ENCODE measurements at regions not wholly inside any gene's neighbourhood (a gene's known extent, or its start where the extent isn't known, plus 50 kb on each side); places are given as distances from the start of the nearest gene placed in this dataset.

- Histone ChIP-seq H3K27me3 (no peaks in the 10 kb centered on the region), H3K4me3 (no peak overlapping the region), H3K4me1 (no peaks in the 10 kb centered on the region), H3K9me3 (no peaks in the 10 kb centered on the region), H3K36me3 (no peaks in the 10 kb centered on the region), H3K27ac (no peak overlapping the region)
- intact Hi-C loops (cut with DNase I; ENCODE audit: low total_unique reads): no loop called here
- DNase-seq: no peak
- TF ChIP-seq CTCF (IDR thresholded peaks at IDR 0.05) (no peak), POLR2A (IDR thresholded peaks at IDR 0.05) (no peak)
Measured at GRCh38 chrX:8346060-8346459, 118.6 kb upstream of the VCX3B start.

DNA sequence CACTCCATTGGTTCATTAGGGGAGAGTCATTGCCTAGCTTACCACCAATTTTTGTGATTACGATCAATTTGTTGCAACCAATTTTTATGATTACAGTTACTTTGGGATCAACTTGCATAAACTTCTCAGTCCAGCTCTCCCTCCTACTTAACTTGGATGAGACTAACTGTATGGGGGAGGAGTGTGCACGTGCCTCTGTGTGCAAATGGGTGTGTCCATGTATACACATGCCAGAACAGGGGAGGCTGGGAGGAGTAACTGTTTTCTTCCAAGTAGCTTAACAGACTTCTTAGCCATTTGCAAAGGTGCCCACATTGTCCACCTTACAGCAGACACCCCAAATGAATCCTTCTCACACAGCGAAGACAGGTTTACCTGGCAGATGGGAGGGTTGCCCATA, 117.7 kb upstream of the VCX3B start:
- Histone ChIP-seq H3K4me3 (no peak overlapping the region), H3K36me3 (no peaks in the 10 kb centered on the region), H3K9me3 (no peaks in the 10 kb centered on the region), H3K27ac (no peak overlapping the region), H3K4me1 (no peaks in the 10 kb centered on the region), H3K27me3 (no peaks in the 10 kb centered on the region)
- TF ChIP-seq POLR2A (IDR thresholded peaks at IDR 0.05) (no peak), CTCF (IDR thresholded peaks at IDR 0.05) (no peak)
- intact Hi-C loops (cut with DNase I; ENCODE audit: low total_unique reads): no loop called here
- no peak for DNase-seq

DNA sequence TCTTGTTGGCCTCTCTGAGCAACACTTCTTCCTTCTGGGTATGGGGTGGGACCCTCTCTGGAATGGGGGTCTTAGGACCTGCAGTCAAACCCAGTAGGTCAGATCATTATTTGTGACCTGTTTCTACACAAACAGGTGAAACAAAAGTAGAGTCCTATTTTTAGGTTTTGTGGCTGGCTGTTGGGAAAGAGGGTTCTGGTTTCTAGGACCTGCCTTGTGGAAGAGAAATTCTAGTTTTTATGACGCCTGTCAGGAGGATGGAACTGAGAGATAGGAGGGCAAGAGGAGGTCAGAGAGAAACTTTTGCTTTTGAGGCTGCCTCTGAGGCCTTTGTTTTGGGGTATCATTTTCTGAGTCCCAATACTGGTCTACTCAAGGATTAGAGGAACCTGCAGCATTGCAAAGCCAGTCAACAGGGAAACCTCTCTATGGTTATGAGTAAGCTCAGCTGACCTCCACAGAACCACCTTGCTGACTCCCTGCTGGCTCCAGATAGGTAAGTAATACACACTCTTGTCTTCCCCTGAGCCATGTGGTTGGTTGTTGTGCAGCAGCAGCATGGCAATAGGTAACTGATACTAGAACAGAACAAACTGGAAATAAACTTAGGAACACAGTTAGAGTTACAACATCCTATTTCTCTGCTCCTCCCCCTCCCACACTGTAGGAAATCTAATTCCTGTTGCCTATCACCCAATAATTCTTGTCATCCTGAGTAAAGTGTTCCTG, 114.7 kb upstream of the VCX3B start:
- Histone ChIP-seq H3K4me1 (no peaks in the 10 kb centered on the region), H3K27ac (no peak overlapping the region), H3K27me3 (no peaks in the 10 kb centered on the region), H3K36me3 (no peaks in the 10 kb centered on the region), H3K9me3 (no peaks in the 10 kb centered on the region), H3K4me3 (no peak overlapping the region)
- no peak for TF ChIP-seq POLR2A (IDR thresholded peaks at IDR 0.05)
- TF ChIP-seq CTCF (IDR thresholded peaks at IDR 0.05): no peak
- no peak for DNase-seq
- intact Hi-C loops (cut with DNase I; ENCODE audit: low total_unique reads): no loop called here

- TF ChIP-seq CTCF (IDR thresholded peaks at IDR 0.05) (no peak), POLR2A (IDR thresholded peaks at IDR 0.05) (no peak)
- intact Hi-C loops (cut with DNase I; ENCODE audit: low total_unique reads): no loop called here
- DNase-seq: no peak
Measured at GRCh38 chrX:8358302-8358701, 106.3 kb upstream of the VCX3B start.

DNA sequence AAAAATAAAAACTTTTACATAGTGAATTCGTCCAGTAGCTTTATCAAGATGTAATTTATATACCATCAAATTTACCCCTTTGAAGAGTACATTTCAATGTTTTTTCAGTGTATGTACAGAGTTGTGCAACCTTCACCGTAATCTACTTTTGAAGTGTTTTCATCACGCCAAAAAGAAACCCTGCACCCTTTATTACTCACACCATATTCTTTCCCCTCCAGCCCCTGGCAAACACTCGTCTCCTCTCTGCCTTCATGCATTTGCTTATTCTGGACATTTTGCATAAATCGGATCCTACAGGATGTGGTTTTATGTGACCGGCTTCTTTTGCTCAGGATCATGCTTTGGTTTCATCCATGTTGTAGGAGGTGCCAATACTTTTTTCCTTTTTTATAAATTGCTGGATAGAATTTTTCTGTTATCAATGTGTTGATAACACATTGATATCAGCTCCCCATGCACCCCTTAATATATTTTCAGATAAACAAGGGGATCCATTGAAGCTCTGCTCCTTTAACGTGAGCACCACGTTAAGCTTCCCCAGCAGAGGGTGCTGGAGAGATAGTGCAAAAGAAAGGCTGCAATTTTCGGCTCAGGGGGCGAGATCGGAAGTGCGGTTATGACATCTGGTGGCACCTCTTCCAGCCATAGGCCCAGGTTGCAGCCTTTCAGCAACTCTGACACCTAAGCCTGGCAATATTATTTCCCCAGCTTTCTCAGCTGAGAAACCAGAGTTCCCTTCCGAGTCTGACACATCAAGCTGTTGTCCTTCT, 100.1 kb upstream of the VCX3B start:
- Histone ChIP-seq H3K36me3 (no peaks in the 10 kb centered on the region), H3K4me1 (no peaks in the 10 kb centered on the region), H3K27ac (no peak overlapping the region), H3K9me3 (no peaks in the 10 kb centered on the region), H3K27me3 (no peaks in the 10 kb centered on the region), H3K4me3 (no peak overlapping the region)
- intact Hi-C loops (cut with DNase I; ENCODE audit: low total_unique reads): no loop called here
- DNase-seq: no peak
- TF ChIP-seq CTCF (IDR thresholded peaks at IDR 0.05) (no peak), POLR2A (IDR thresholded peaks at IDR 0.05) (no peak)

More at GRCh38 chrX:8358302-8358701, 106.3 kb upstream of the VCX3B start:
- Histone ChIP-seq H3K36me3 (no peaks in the 10 kb centered on the region), H3K27me3 (no peaks in the 10 kb centered on the region), H3K27ac (no peak overlapping the region), H3K4me3 (no peak overlapping the region), H3K9me3 (no peaks in the 10 kb centered on the region), H3K4me1 (no peaks in the 10 kb centered on the region)
